ENCODE measurements at regions not wholly inside any gene's neighbourhood (a gene's known extent, or its start where the extent isn't known, plus 50 kb on each side); places are given as distances from the start of the nearest gene placed in this dataset.
A peak's percentile ranks its signal among the peaks of the same experiment; 100 is the strongest.

- intact Hi-C loops (cut with DNase I; ENCODE audit: low total_unique reads), result loop anchor here (5.0 kb wide), 1 partner anchor 489 kb away; the partner anchor contains the start of gene FOXC2
- H3K9me3 ChIP-seq, result no peaks in the 10 kb centered on the region
- no peaks in the 10 kb centered on the region for H3K27me3 ChIP-seq
- no peak for TF ChIP-seq POLR2A (IDR thresholded peaks at IDR 0.05)
- no peak for TF ChIP-seq CTCF (IDR thresholded peaks at IDR 0.05)
- H3K4me3 ChIP-seq, result peak overlapping the region in 1 of 2 donors; percentile 46
- H3K36me3 ChIP-seq (ENCODE audit: low read depth, missing control alignments), result no peaks in the 10 kb centered on the region
- no peak overlapping the region for H3K27ac ChIP-seq
- 57 to 69% methylated on average over 7 to 15 of the region's 15 CpGs for WGBS, 2 donors
- no peak for DNase-seq
- H3K4me1 ChIP-seq, result peaks cover 3% of the 10 kb centered on the region
Measured at GRCh38 chr16:87056551-87056950, 260.6 kb downstream of the C16orf95 start.

GRCh38 chr16:87057211-87057881 lies 259.8 kb downstream of the C16orf95 start:
- no peaks in the 10 kb centered on the region for H3K9me3 ChIP-seq
- peak overlapping the region; percentile 45 to 46 for H3K4me3 ChIP-seq
- TF ChIP-seq POLR2A (IDR thresholded peaks at IDR 0.05), result no peak
- peak; percentile 68 for DNase-seq
- H3K27ac ChIP-seq, result peak overlapping the region in 1 of 2 donors; percentile 13
- H3K4me1 ChIP-seq, result peaks cover 3% of the 10 kb centered on the region
- H3K27me3 ChIP-seq, result no peaks in the 10 kb centered on the region
- intact Hi-C loops (cut with DNase I; ENCODE audit: low total_unique reads), result loop anchor here (5.0 kb wide), 1 partner anchor 490 kb away; the partner anchor contains the start of gene FOXC2
- no peaks in the 10 kb centered on the region for H3K36me3 ChIP-seq (ENCODE audit: low read depth, missing control alignments)
- WGBS, 2 donors, result 63 to 68% methylated on average over 22 to 26 of the region's 26 CpGs

- Histone ChIP-seq H3K4me1 (no peaks in the 10 kb centered on the region), H3K4me3 (peak overlapping the region; percentile 45 to 46), H3K27ac (no peak overlapping the region), H3K9me3 (no peaks in the 10 kb centered on the region), H3K36me3 (ENCODE audit: low read depth, missing control alignments) (no peaks in the 10 kb centered on the region), H3K27me3 (no peaks in the 10 kb centered on the region)
- TF ChIP-seq POLR2A (IDR thresholded peaks at IDR 0.05) (no peak), CTCF (IDR thresholded peaks at IDR 0.05) (no peak)
- intact Hi-C loops (cut with DNase I; ENCODE audit: low total_unique reads), result loop anchor here (5.0 kb wide), 1 partner anchor 491 kb away; the partner anchor contains the start of gene FOXC2
- DNase-seq, result no peak
- WGBS, 2 donors, result 70 to 86% methylated on average over 15 to 26 of the region's 26 CpGs
Measured at GRCh38 chr16:87057951-87058560, 259.1 kb downstream of the C16orf95 start.

GRCh38 chr16:87058728-87059250 lies 258.4 kb downstream of the C16orf95 start:
- no peaks in the 10 kb centered on the region for H3K27me3 ChIP-seq
- WGBS, 2 donors, result 79 to 85% methylated on average over 13 to 17 of the region's 17 CpGs
- TF ChIP-seq CTCF (IDR thresholded peaks at IDR 0.05) (no peak), POLR2A (IDR thresholded peaks at IDR 0.05) (no peak)
- H3K4me1 ChIP-seq, result no peaks in the 10 kb centered on the region
- no peak for DNase-seq
- H3K27ac ChIP-seq, result no peak overlapping the region
- H3K9me3 ChIP-seq, result no peaks in the 10 kb centered on the region
- no peak overlapping the region for H3K4me3 ChIP-seq
- intact Hi-C loops (cut with DNase I; ENCODE audit: low total_unique reads), result loop anchor here (5.0 kb wide), 1 partner anchor 491 kb away; the partner anchor contains the start of gene FOXC2
- no peaks in the 10 kb centered on the region for H3K36me3 ChIP-seq (ENCODE audit: low read depth, missing control alignments)
